HAP-1 (cell line): ENCODE measurements at regions not wholly inside any gene's neighbourhood (a gene's known extent, or its start where the extent isn't known, plus 50 kb on each side); places are given as distances from the start of the nearest gene placed in this dataset.
"Not testable (repeated sequence)": the region's sequence is repeated elsewhere in the genome, so short reads cannot be mapped to it uniquely, and the experiment has no call there.

Source experiments
- DNase-seq, 2 experiments: peaks; one replicate each; pipeline ENCODE4 v3.0.0-alpha.2; 2016 to 2020; ENCODE audit warnings: low spot score in 2 of 2
- H3K27me3 ChIP-seq: fragments of 250-450 bp; sonication (Bioruptor Pico); 2 replicates; pipeline ENCODE4 v1.5.1; 2020; ENCODE audit warnings: low read depth, mild to moderate bottlenecking, moderate library complexity
- H3K36me3 ChIP-seq: fragments of 250-450 bp; sonication (Bioruptor Pico); replicated peaks from 2 replicates; pipeline ENCODE4 v1.5.1; 2020; ENCODE audit warnings: mild to moderate bottlenecking
- H3K4me1 ChIP-seq: fragments of 250-450 bp; sonication (Bioruptor Pico); 2 replicates; pipeline ENCODE4 v1.5.1; 2020; ENCODE audit warnings: mild to moderate bottlenecking
- H3K4me3 ChIP-seq: fragments of 250-450 bp; sonication (Bioruptor Pico); 2 replicates; pipeline ENCODE4 v1.5.1; 2020; ENCODE audit warnings: mild to moderate bottlenecking, moderate library complexity
- H3K9me3 ChIP-seq: fragments of 250-450 bp; sonication (Bioruptor Pico); 2 replicates; pipeline ENCODE4 v1.5.1; 2020; ENCODE audit warnings: mild to moderate bottlenecking, moderate library complexity
- in situ Hi-C: fragments of 300-500 bp; cut with MboI; formaldehyde crosslinking; loops from 3 replicates; pipeline ENCODE4 v1.14.3; 2020; ENCODE audit warnings: low sequenced_read_pairs, inconsistent platforms, mixed read lengths

DNA sequence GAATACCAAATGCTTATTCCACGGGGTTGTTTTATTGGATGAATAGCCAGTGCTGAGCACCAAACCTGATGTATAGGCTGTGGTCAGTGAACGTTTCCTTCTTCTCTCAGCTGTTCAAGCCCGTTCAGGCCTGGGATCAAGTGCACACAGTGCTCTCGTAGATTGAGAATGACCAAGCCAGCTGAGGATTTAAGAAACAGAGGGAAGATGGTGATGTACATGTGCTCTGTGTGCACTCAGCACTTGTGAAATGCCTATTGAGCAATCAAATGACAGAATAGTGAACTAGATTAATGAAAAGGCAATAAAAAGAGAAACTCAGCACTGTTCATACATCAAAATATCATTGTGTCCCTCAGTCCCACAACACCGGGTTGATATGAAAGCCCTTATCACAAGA lies 302.5 kb downstream of the BMPER start:
- H3K4me3 ChIP-seq = no peak overlapping the region
- H3K4me1 ChIP-seq = no peaks in the 10 kb centered on the region
- H3K36me3 ChIP-seq = no peaks in the 10 kb centered on the region
- in situ Hi-C loops = no loop called here
- no peaks in the 10 kb centered on the region for H3K9me3 ChIP-seq
- DNase-seq = no peak
- no peaks in the 10 kb centered on the region for H3K27me3 ChIP-seq

DNA sequence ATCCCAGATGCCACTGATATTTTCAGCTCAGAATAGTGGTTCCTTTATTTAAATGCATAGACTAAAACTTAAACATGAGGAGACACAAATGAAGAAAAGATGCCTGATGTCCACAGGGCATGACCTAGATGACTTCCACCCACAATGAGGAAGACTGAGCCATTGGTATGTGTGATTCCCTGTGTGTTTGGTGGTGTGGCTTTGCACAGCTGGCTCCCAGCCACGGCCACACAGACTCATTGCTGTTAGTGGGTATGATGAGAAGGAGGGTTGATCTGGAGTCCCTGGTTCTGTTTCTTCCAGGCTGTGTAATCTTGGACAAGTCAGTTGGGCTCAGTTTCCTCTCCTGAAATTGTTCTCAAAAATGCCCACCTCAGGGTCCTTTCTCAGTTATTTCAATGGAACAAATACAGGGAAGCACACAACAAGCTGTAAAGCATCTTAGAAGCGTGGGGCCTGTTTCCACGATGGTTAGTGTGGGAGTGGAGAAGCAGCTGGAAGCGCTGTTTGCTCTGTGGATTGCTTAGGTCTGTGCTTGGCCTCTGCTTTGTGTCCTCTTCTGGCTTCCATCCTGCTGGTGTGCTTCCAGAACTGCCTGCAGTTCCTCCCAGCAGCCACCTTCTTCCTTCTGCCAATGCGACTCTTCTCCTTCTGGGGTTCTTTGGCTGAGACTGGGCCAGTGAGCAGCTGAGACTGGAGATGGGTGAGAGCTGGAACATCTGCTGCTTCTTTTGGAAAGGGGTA lies 303.7 kb downstream of the BMPER start:
- H3K4me1 ChIP-seq = no peaks in the 10 kb centered on the region

GRCh38 chr7:34211018-34211417 lies 305.7 kb downstream of the BMPER start:
- no peaks in the 10 kb centered on the region for H3K27me3 ChIP-seq
- H3K9me3 ChIP-seq = no peaks in the 10 kb centered on the region
- in situ Hi-C loops = no loop called here
- no peak overlapping the region for H3K4me3 ChIP-seq
- no peak for DNase-seq
- no peaks in the 10 kb centered on the region for H3K4me1 ChIP-seq
- no peaks in the 10 kb centered on the region for H3K36me3 ChIP-seq

More for the DNA sequence above, 303.7 kb downstream of the BMPER start:
- Histone ChIP-seq H3K9me3 (no peaks in the 10 kb centered on the region), H3K27me3 (no peaks in the 10 kb centered on the region), H3K36me3 (no peaks in the 10 kb centered on the region), H3K4me3 (no peak overlapping the region)
- no peak for DNase-seq
- in situ Hi-C loops = no loop called here

- in situ Hi-C loops = no loop called here
- Histone ChIP-seq H3K27me3 (no peaks in the 10 kb centered on the region), H3K4me3 (no peak overlapping the region), H3K9me3 (no peaks in the 10 kb centered on the region), H3K4me1 (no peaks in the 10 kb centered on the region), H3K36me3 (no peaks in the 10 kb centered on the region)
- DNase-seq = no peak
Observed at GRCh38 chr7:34217972-34218371, 312.6 kb downstream of the BMPER start.

DNA sequence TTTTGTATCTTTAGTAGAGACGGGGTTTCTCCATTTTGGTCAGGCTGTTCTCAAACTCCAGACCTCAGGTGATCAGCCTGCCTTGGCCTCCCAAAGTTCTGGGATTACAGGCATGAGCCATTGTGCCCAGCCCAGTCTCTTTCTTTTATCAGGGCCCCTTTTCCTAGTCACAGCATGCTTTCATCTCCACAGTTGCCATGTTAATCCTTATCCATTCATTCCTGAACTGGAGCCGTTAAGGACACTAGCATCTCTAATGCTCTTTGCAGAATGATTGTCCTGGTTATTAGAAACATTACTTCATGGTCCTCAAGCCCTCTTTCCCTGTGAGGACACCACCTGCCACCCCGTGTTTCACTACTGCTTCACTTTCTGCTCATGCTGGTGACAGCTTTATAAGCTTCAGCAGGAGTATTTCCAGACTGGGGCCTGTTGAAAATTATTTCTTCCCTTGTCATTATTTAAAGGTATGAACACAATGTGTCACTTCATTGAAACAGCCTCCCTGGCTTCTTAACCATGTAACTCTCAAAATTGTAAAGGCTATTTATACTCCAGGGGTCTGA lies 313.9 kb downstream of the BMPER start:
- Histone ChIP-seq H3K36me3 (no peaks in the 10 kb centered on the region), H3K4me3 (no peak overlapping the region), H3K9me3 (no peaks in the 10 kb centered on the region), H3K4me1 (no peaks in the 10 kb centered on the region), H3K27me3 (no peaks in the 10 kb centered on the region)
- in situ Hi-C loops = no loop called here
- no peak for DNase-seq

- H3K27me3 ChIP-seq = no peaks in the 10 kb centered on the region
- H3K36me3 ChIP-seq = no peaks in the 10 kb centered on the region
- no peaks in the 10 kb centered on the region for H3K9me3 ChIP-seq
- in situ Hi-C loops = no loop called here
- no peak for DNase-seq
- H3K4me1 ChIP-seq = no peaks in the 10 kb centered on the region
- no peak overlapping the region for H3K4me3 ChIP-seq
Observed at GRCh38 chr7:34220506-34221185, 315.3 kb downstream of the BMPER start.

GRCh38 chr7:34222316-34222715 lies 317.0 kb downstream of the BMPER start:
- Histone ChIP-seq H3K9me3 (no peaks in the 10 kb centered on the region), H3K27me3 (no peaks in the 10 kb centered on the region), H3K36me3 (no peaks in the 10 kb centered on the region), H3K4me1 (no peaks in the 10 kb centered on the region), H3K4me3 (no peak overlapping the region)
- in situ Hi-C loops = no loop called here
- DNase-seq = no peak

- Histone ChIP-seq H3K9me3 (no peaks in the 10 kb centered on the region), H3K4me1 (no peaks in the 10 kb centered on the region), H3K4me3 (no peak overlapping the region), H3K36me3 (no peaks in the 10 kb centered on the region), H3K27me3 (no peaks in the 10 kb centered on the region)
- in situ Hi-C loops = no loop called here
- DNase-seq = no peak
Observed at GRCh38 chr7:34222722-34223121, 317.4 kb downstream of the BMPER start.

- Histone ChIP-seq H3K4me3 (no peak overlapping the region), H3K27me3 (no peaks in the 10 kb centered on the region), H3K36me3 (no peaks in the 10 kb centered on the region), H3K4me1 (no peaks in the 10 kb centered on the region), H3K9me3 (no peaks in the 10 kb centered on the region)
- in situ Hi-C loops = no loop called here
- no peak for DNase-seq
Observed at GRCh38 chr7:34224281-34224680, 318.9 kb downstream of the BMPER start.

- no peaks in the 10 kb centered on the region for H3K4me1 ChIP-seq
- in situ Hi-C loops = no loop called here
- H3K9me3 ChIP-seq = no peaks in the 10 kb centered on the region
- DNase-seq = no peak
- no peaks in the 10 kb centered on the region for H3K36me3 ChIP-seq
- no peak overlapping the region for H3K4me3 ChIP-seq
- no peaks in the 10 kb centered on the region for H3K27me3 ChIP-seq
Observed at GRCh38 chr7:34225193-34225592, 319.9 kb downstream of the BMPER start.

GRCh38 chr7:34227525-34227924 lies 322.2 kb downstream of the BMPER start:
- H3K36me3 ChIP-seq = no peaks in the 10 kb centered on the region
- no peaks in the 10 kb centered on the region for H3K9me3 ChIP-seq
- no peaks in the 10 kb centered on the region for H3K4me1 ChIP-seq
- no peak overlapping the region for H3K4me3 ChIP-seq
- no peak for DNase-seq
- no peaks in the 10 kb centered on the region for H3K27me3 ChIP-seq
- in situ Hi-C loops = no loop called here

DNA sequence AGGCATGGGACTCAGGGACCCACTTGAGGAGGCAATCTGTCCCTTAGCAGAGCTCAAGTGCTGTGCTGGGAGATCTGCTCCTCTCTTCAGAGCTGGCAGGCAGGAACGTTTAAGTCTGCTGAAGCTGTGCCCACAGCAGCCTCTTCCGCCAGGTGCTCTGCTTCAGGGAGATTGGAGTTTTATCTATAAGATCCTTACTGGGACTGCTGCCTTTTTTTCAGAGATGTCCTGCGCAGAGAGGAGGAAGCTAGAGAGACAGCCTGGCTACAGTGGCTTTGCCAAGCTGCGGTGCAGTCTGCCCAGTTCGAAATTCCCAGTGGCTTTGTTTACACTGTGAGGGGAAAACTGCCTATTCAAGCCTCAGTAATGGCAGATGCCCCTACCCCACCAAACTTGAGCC lies 329.8 kb downstream of the BMPER start:
- in situ Hi-C loops = not testable (repeated sequence)

GRCh38 chr7:34236057-34236456 lies 330.7 kb downstream of the BMPER start:
- no peak overlapping the region for H3K4me3 ChIP-seq
- H3K27me3 ChIP-seq = no peaks in the 10 kb centered on the region
- H3K36me3 ChIP-seq = no peaks in the 10 kb centered on the region
- in situ Hi-C loops = no loop called here
- no peak for DNase-seq
- no peaks in the 10 kb centered on the region for H3K4me1 ChIP-seq
- no peaks in the 10 kb centered on the region for H3K9me3 ChIP-seq

More for the DNA sequence above, 329.8 kb downstream of the BMPER start:
- H3K27me3 ChIP-seq, H3K4me3 ChIP-seq, H3K9me3 ChIP-seq, H3K36me3 ChIP-seq, H3K4me1 ChIP-seq, DNase-seq: not testable (repeated sequence)

GRCh38 chr7:34236839-34237492 lies 331.6 kb downstream of the BMPER start:
- Histone ChIP-seq H3K36me3 (no peaks in the 10 kb centered on the region), H3K4me3 (no peak overlapping the region), H3K27me3 (no peaks in the 10 kb centered on the region), H3K9me3 (no peaks in the 10 kb centered on the region), H3K4me1 (no peaks in the 10 kb centered on the region)
- DNase-seq = no peak
- in situ Hi-C loops = no loop called here
